GM23338 (cell line): ENCODE measurements at regions not wholly inside any gene's neighbourhood (a gene's known extent, or its start where the extent isn't known, plus 50 kb on each side); places are given as distances from the start of the nearest gene placed in this dataset.

Experiments
- CREB1 ChIP-seq: fragments of 250-450 bp; sonication (Bioruptor Pico); IDR thresholded peaks from 2 replicates; pipeline ENCODE4 v1.5.0; 2020; ENCODE audit warnings: low read depth, mild to moderate bottlenecking, moderate library complexity
- EZH2 ChIP-seq: fragments of 200-600 bp; sonication (generic); IDR thresholded peaks from one replicate; pipeline ENCODE4 v1.8.0; 2017; ENCODE audit warnings: antibody characterized with exemption, mild to moderate bottlenecking, low read depth; ENCODE audit not compliant: unreplicated experiment
- EZH2phosphoT487 ChIP-seq: fragments of 200-600 bp; sonication (generic); IDR thresholded peaks from one replicate; pipeline ENCODE4 v1.8.1; 2018; ENCODE audit warnings: antibody characterized with exemption; ENCODE audit not compliant: unreplicated experiment
- JUNB ChIP-seq: IDR thresholded peaks from one replicate; pipeline ENCODE4 v1.6.1; 2016; ENCODE audit warnings: antibody characterized with exemption; ENCODE audit not compliant: unreplicated experiment
- NANOG ChIP-seq: IDR thresholded peaks from 2 replicates; pipeline ENCODE4 v1.6.1; 2016; ENCODE audit warnings: antibody characterized with exemption, borderline replicate concordance
- POLR2AphosphoS5 ChIP-seq: IDR thresholded peaks from 2 replicates; pipeline ENCODE4 v1.6.1; 2016; ENCODE audit warnings: antibody characterized with exemption, low read depth
- STAT1 ChIP-seq: IDR thresholded peaks from one replicate; pipeline ENCODE4 v1.6.1; 2016; ENCODE audit warnings: antibody characterized with exemption; ENCODE audit not compliant: unreplicated experiment
- ZNF114 ChIP-seq: fragments of 250-450 bp; sonication (Bioruptor Pico); IDR thresholded peaks from 2 replicates; pipeline ENCODE4 v1.5.0; 2020; ENCODE audit warnings: mild to moderate bottlenecking, moderate library complexity
- ZNF331 ChIP-seq: fragments of 250-450 bp; sonication (Bioruptor Pico); IDR thresholded peaks from 2 replicates; pipeline ENCODE4 v1.5.0; 2020; ENCODE audit warnings: low read depth, mild to moderate bottlenecking, moderate library complexity
- TF ChIP-seq, protein P1 (sequence below): IDR thresholded peaks from one replicate; pipeline ENCODE4 v1.6.1; 2018; ENCODE audit warnings: antibody characterized with exemption; ENCODE audit not compliant: unreplicated experiment
- TF ChIP-seq, protein P2 (sequence below), 2 experiments: fragments of 200-600 bp in 1 of 2; sonication (generic) in 1 of 2; conservative IDR thresholded peaks; 2 replicates each; pipeline versions ENCODE4 v1.5.1 to v1.6.1; 2016 to 2017; ENCODE audit warnings: antibody characterized with exemption in 2 of 2, low read depth in 2 of 2, mild to moderate bottlenecking in 2 of 2, moderate library complexity in 1 of 2
- TF ChIP-seq, protein P3 (sequence below): fragments of 250-450 bp; sonication (Bioruptor Pico); IDR thresholded peaks from 2 replicates; pipeline ENCODE4 v1.5.0; 2020; ENCODE audit warnings: mild to moderate bottlenecking, moderate library complexity
- TF ChIP-seq, protein P4 (sequence below): IDR thresholded peaks from 2 replicates; pipeline ENCODE4 v1.6.1; 2016; ENCODE audit warnings: antibody characterized with exemption

DNA sequence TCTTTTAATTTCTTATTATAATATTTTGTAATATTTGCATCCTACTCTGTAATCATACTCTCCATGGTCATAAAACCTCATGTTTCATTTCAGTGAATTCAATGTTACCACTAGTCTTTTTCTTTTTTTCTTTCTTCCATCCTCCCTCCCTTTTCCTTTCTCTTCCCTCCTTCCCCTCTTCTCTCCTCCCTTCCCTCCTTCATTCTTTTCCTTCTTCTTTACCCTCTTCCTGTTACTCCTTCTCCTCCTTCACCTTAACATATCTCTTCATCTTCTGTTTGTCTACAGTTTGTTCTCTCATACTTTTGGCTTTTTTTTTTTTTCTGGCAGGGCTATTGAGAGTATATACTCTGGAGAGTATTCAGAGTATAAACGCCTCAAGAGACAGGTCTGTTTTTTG, 491.6 kb upstream of the ID2 start:
- TF ChIP-seq, protein P1, sequence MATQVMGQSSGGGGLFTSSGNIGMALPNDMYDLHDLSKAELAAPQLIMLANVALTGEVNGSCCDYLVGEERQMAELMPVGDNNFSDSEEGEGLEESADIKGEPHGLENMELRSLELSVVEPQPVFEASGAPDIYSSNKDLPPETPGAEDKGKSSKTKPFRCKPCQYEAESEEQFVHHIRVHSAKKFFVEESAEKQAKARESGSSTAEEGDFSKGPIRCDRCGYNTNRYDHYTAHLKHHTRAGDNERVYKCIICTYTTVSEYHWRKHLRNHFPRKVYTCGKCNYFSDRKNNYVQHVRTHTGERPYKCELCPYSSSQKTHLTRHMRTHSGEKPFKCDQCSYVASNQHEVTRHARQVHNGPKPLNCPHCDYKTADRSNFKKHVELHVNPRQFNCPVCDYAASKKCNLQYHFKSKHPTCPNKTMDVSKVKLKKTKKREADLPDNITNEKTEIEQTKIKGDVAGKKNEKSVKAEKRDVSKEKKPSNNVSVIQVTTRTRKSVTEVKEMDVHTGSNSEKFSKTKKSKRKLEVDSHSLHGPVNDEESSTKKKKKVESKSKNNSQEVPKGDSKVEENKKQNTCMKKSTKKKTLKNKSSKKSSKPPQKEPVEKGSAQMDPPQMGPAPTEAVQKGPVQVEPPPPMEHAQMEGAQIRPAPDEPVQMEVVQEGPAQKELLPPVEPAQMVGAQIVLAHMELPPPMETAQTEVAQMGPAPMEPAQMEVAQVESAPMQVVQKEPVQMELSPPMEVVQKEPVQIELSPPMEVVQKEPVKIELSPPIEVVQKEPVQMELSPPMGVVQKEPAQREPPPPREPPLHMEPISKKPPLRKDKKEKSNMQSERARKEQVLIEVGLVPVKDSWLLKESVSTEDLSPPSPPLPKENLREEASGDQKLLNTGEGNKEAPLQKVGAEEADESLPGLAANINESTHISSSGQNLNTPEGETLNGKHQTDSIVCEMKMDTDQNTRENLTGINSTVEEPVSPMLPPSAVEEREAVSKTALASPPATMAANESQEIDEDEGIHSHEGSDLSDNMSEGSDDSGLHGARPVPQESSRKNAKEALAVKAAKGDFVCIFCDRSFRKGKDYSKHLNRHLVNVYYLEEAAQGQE = no peak
- TF ChIP-seq, protein P2, sequence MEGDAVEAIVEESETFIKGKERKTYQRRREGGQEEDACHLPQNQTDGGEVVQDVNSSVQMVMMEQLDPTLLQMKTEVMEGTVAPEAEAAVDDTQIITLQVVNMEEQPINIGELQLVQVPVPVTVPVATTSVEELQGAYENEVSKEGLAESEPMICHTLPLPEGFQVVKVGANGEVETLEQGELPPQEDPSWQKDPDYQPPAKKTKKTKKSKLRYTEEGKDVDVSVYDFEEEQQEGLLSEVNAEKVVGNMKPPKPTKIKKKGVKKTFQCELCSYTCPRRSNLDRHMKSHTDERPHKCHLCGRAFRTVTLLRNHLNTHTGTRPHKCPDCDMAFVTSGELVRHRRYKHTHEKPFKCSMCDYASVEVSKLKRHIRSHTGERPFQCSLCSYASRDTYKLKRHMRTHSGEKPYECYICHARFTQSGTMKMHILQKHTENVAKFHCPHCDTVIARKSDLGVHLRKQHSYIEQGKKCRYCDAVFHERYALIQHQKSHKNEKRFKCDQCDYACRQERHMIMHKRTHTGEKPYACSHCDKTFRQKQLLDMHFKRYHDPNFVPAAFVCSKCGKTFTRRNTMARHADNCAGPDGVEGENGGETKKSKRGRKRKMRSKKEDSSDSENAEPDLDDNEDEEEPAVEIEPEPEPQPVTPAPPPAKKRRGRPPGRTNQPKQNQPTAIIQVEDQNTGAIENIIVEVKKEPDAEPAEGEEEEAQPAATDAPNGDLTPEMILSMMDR (conservative IDR thresholded peaks at IDR 0.05; ENCODE audit: low read depth in 2 of 2) = no peak
- TF ChIP-seq EZH2phosphoT487 (no peak), POLR2AphosphoS5 (no peak), EZH2 (no peak), JUNB (no peak), NANOG (no peak), ZNF331 (no peak), STAT1 (no peak), CREB1 (CRISPR knock-in tag) (no peak), ZNF114 (CRISPR knock-in tag) (no peak)
- TF ChIP-seq, protein P3, sequence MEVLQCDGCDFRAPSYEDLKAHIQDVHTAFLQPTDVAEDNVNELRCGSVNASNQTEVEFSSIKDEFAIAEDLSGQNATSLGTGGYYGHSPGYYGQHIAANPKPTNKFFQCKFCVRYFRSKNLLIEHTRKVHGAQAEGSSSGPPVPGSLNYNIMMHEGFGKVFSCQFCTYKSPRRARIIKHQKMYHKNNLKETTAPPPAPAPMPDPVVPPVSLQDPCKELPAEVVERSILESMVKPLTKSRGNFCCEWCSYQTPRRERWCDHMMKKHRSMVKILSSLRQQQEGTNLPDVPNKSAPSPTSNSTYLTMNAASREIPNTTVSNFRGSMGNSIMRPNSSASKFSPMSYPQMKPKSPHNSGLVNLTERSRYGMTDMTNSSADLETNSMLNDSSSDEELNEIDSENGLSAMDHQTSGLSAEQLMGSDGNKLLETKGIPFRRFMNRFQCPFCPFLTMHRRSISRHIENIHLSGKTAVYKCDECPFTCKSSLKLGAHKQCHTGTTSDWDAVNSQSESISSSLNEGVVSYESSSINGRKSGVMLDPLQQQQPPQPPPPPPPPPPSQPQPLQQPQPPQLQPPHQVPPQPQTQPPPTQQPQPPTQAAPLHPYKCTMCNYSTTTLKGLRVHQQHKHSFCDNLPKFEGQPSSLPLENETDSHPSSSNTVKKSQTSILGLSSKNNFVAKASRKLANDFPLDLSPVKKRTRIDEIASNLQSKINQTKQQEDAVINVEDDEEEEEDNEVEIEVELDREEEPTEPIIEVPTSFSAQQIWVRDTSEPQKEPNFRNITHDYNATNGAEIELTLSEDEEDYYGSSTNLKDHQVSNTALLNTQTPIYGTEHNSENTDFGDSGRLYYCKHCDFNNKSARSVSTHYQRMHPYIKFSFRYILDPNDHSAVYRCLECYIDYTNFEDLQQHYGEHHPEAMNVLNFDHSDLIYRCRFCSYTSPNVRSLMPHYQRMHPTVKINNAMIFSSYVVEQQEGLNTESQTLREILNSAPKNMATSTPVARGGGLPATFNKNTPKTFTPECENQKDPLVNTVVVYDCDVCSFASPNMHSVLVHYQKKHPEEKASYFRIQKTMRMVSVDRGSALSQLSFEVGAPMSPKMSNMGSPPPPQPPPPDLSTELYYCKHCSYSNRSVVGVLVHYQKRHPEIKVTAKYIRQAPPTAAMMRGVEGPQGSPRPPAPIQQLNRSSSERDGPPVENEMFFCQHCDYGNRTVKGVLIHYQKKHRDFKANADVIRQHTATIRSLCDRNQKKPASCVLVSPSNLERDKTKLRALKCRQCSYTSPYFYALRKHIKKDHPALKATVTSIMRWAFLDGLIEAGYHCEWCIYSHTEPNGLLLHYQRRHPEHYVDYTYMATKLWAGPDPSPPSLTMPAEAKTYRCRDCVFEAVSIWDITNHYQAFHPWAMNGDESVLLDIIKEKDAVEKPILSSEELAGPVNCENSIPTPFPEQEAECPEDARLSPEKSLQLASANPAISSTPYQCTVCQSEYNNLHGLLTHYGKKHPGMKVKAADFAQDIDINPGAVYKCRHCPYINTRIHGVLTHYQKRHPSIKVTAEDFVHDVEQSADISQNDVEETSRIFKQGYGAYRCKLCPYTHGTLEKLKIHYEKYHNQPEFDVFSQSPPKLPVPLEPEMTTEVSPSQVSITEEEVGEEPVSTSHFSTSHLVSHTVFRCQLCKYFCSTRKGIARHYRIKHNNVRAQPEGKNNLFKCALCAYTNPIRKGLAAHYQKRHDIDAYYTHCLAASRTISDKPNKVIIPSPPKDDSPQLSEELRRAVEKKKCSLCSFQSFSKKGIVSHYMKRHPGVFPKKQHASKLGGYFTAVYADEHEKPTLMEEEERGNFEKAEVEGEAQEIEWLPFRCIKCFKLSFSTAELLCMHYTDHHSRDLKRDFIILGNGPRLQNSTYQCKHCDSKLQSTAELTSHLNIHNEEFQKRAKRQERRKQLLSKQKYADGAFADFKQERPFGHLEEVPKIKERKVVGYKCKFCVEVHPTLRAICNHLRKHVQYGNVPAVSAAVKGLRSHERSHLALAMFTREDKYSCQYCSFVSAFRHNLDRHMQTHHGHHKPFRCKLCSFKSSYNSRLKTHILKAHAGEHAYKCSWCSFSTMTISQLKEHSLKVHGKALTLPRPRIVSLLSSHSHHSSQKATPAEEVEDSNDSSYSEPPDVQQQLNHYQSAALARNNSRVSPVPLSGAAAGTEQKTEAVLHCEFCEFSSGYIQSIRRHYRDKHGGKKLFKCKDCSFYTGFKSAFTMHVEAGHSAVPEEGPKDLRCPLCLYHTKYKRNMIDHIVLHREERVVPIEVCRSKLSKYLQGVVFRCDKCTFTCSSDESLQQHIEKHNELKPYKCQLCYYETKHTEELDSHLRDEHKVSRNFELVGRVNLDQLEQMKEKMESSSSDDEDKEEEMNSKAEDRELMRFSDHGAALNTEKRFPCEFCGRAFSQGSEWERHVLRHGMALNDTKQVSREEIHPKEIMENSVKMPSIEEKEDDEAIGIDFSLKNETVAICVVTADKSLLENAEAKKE (CRISPR knock-in tag) = no peak
- TF ChIP-seq, protein P4, sequence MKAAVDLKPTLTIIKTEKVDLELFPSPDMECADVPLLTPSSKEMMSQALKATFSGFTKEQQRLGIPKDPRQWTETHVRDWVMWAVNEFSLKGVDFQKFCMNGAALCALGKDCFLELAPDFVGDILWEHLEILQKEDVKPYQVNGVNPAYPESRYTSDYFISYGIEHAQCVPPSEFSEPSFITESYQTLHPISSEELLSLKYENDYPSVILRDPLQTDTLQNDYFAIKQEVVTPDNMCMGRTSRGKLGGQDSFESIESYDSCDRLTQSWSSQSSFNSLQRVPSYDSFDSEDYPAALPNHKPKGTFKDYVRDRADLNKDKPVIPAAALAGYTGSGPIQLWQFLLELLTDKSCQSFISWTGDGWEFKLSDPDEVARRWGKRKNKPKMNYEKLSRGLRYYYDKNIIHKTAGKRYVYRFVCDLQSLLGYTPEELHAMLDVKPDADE = no peak
